NB4 (cell line): ENCODE measurements at regions not wholly inside any gene's neighbourhood (a gene's known extent, or its start where the extent isn't known, plus 50 kb on each side); places are given as distances from the start of the nearest gene placed in this dataset.
"Not testable (repeated sequence)": the region's sequence is repeated elsewhere in the genome, so short reads cannot be mapped to it uniquely, and the experiment has no call there.

Experiments used
- DNase-seq: peaks from one replicate; pipeline ENCODE4 v3.0.0; 2010; ENCODE audit warnings: low read depth
- H3K4me3 ChIP-seq: one replicate; pipeline ENCODE4 v1.5.1; 2011; ENCODE audit warnings: mild to moderate bottlenecking, low read depth, low read length, moderate library complexity
- MYC ChIP-seq: IDR thresholded peaks from 2 replicates; pipeline ENCODE4 v1.6.1; 2011; ENCODE audit warnings: low read depth, low read length
- POLR2A ChIP-seq: IDR thresholded peaks from 2 replicates; pipeline ENCODE4 v1.6.1; 2011; ENCODE audit warnings: mild to moderate bottlenecking; ENCODE audit not compliant: insufficient read length; ENCODE audit errors: extremely low read depth
- TF ChIP-seq, protein P1 (sequence below): IDR thresholded peaks from 2 replicates; pipeline ENCODE4 v1.6.1; 2011; ENCODE audit warnings: low read depth, low read length
- TF ChIP-seq, protein P2 (sequence below): IDR thresholded peaks from one replicate; pipeline ENCODE4 v1.5.1; 2012; ENCODE audit warnings: low read depth, low read length

DNA sequence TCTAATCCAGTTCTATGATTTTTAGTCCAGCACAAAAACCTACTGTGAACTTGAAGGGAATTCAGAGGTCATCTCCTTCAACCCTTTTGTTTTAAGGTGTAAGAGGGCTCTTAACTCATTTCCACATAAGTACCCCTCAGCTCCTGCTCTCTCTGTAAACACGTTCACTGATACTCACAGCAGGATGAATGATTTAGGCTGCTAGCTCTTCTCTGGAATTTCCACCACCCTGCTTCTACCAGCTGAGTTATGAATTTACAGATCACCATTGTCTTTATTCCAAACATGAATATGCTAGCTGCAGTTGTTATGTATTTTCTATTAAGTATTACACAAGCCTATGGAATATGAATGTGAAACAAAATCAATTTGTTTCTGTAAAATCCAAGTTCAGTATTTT is 101.3 kb upstream of the NANOGP8 start:
- TF ChIP-seq, protein P1, sequence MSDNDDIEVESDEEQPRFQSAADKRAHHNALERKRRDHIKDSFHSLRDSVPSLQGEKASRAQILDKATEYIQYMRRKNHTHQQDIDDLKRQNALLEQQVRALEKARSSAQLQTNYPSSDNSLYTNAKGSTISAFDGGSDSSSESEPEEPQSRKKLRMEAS, result no peak
- TF ChIP-seq, protein P2, sequence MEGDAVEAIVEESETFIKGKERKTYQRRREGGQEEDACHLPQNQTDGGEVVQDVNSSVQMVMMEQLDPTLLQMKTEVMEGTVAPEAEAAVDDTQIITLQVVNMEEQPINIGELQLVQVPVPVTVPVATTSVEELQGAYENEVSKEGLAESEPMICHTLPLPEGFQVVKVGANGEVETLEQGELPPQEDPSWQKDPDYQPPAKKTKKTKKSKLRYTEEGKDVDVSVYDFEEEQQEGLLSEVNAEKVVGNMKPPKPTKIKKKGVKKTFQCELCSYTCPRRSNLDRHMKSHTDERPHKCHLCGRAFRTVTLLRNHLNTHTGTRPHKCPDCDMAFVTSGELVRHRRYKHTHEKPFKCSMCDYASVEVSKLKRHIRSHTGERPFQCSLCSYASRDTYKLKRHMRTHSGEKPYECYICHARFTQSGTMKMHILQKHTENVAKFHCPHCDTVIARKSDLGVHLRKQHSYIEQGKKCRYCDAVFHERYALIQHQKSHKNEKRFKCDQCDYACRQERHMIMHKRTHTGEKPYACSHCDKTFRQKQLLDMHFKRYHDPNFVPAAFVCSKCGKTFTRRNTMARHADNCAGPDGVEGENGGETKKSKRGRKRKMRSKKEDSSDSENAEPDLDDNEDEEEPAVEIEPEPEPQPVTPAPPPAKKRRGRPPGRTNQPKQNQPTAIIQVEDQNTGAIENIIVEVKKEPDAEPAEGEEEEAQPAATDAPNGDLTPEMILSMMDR, result no peak
- TF ChIP-seq POLR2A (no peak), MYC (no peak)
- no peak overlapping the region for H3K4me3 ChIP-seq
- no peak for DNase-seq

DNA sequence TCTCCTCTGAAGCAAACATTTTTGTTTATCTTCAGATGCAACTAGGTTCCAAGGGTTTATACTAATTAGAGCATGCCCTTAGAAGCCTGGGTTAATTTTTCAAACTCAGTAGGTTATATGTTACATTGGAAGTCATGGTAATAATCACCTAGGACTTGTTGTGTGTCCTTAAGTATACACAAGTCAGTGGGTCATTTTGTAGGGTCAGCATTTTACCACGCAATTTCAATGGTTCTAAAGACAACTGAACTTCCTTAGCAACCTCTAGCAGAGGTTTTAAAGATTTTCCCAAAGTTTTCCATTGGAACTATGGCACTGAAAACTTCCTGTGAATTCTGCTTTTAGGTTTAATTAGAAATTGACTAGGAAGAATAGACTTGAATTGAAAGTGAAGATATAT is 99.6 kb upstream of the NANOGP8 start:
- TF ChIP-seq, protein P2, result no peak
- TF ChIP-seq, protein P1, result no peak
- TF ChIP-seq POLR2A (no peak), MYC (no peak)

DNA sequence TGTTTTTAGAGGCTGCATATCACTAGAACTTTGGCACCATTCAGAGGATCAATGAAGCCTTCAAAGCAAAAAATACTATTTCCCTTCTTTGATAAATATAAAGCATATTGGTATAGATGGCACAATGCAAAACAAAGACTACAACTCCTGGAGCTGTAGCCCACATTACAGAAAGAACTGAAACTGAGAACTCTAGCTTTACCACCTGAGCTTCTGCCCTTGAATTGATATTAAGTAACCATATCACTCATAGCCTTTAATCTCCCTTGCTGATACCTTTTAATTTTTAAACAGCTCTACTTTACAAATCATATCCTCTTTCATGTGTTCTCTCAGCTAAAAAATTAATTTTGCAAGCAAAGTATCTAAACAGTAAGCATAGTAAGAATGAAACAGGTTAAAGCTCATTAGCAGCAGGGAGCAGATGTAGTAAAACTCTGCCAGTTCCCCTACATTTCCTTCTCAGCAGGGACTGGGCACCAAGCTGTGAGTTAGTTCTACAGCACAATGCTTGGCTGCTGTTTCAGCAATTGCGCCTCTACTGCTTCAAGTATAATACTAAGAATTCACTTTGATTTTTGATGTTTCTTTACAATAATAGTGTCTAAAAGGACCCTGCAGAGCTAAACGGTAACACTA is 97.9 kb upstream of the NANOGP8 start:
- no peak for DNase-seq
- no peak overlapping the region for H3K4me3 ChIP-seq
- TF ChIP-seq, protein P2, result no peak
- TF ChIP-seq, protein P1, result no peak
- no peak for TF ChIP-seq POLR2A
- no peak for TF ChIP-seq MYC

More for the DNA sequence above, 99.6 kb upstream of the NANOGP8 start:
- no peak overlapping the region for H3K4me3 ChIP-seq
- DNase-seq, result no peak

DNA sequence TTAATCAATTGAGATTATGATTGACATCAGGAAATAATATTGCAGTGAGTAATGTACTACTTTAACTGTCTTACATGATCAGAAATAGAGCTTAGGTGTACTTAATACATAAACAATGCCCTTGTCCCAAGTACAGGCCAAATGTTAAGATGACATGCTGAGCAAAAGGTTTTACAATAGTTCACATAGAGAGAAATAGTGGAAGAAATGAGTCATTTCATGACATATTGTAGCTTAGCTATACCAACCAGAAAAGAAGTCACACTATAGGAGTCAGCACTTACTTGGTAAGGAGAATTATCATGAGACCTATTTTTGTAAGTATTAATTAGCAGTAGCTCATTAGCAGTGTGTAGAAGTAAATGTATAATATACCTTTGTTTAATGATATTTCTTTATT is 96.4 kb upstream of the NANOGP8 start:
- DNase-seq, result peak; percentile 4
- no peak overlapping the region for H3K4me3 ChIP-seq
- TF ChIP-seq POLR2A, result no peak
- no peak for TF ChIP-seq MYC
- TF ChIP-seq, protein P2, result no peak
- TF ChIP-seq, protein P1, result no peak

DNA sequence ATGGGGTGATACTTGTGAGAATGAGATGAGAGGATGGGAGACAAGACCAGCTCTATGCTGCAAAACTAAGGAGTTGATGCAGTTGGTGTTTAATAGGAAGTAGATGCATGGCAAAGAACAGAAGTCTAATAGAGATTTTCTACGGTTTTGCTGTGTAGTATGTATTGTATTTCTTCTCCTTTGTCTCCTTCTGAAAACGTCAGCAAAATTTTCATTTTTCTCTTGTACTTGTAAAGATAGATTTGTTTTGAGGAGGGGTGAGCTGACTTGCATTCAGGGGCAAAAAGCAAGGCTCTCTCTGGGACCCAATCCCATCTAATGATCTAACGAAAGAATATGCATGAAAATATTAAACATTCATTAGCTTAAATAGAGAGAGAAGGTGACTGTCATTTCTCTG is 94.6 kb upstream of the NANOGP8 start:
- no peak for DNase-seq
- H3K4me3 ChIP-seq, result no peak overlapping the region
- TF ChIP-seq POLR2A (no peak), MYC (no peak)
- TF ChIP-seq, protein P1, result no peak
- TF ChIP-seq, protein P2, result no peak

DNA sequence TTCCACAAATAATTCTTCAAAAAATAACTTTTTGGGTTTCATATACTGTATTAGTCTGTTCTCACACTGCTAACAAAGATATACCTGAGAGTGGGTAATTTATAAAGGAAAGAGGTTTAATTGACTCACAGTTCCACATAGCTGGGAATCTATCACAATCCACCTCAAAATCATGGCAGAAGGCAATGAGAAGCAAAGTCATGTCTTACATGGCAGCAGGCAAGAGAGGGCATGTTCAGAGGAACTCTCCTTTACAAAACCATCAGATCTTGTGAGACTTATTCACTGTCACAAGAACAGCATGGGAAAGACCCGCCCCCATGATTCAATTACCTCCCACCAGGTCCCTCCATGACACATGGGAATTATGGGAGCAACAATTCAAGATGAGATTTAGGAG is 93.1 kb upstream of the NANOGP8 start:
- not testable (repeated sequence) for DNase-seq, H3K4me3 ChIP-seq
